Panc1 (cell line): ENCODE measurements at regions not wholly inside any gene's neighbourhood (a gene's known extent, or its start where the extent isn't known, plus 50 kb on each side); places are given as distances from the start of the nearest gene placed in this dataset.

Experiments
- POLR2AphosphoS5 ChIP-seq: IDR thresholded peaks from 2 replicates; pipeline ENCODE4 v1.6.1; 2012; ENCODE audit warnings: mild to moderate bottlenecking, low read depth, low read length, moderate library complexity
- SIN3A ChIP-seq: IDR thresholded peaks from 2 replicates; pipeline ENCODE4 v1.6.1; 2012; ENCODE audit warnings: low read depth, mild to moderate bottlenecking, low read length, moderate library complexity, borderline replicate concordance; ENCODE audit not compliant: insufficient read depth
- TF ChIP-seq, protein P1 (sequence below): fragments of 450-650 bp; IDR thresholded peaks from 2 replicates; pipeline ENCODE4 v1.5.1; 2017; ENCODE audit warnings: mild to moderate bottlenecking
- TF ChIP-seq, protein P2 (sequence below), 2 experiments: IDR thresholded peaks; 2 replicates each; pipeline ENCODE4 v1.6.1; 2011 to 2012; ENCODE audit warnings: low read depth in 2 of 2, control low read depth in 1 of 2, low read length in 1 of 2, mild to moderate bottlenecking in 1 of 2, moderate library complexity in 1 of 2; ENCODE audit not compliant: insufficient read depth in 1 of 2

DNA sequence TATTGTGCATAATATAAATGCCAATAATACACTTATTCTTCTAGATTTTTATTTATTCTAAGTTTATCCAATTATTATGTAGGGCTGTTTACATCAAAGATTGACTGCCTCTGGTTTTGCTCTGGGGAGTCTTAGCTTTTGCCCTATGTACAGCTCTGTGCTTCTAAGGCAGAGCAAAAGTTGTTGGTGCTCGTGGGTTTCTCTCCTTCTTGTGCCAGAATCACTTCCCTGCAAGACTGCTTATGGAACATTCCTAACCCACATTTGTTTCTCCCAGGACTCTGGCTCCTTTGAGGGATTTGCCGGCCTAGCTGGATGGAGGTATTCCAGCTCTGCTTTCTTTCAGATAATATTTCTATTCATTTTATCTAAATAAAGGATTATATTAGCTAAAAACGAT, 849.1 kb downstream of the USP25 start:
- TF ChIP-seq, protein P1, sequence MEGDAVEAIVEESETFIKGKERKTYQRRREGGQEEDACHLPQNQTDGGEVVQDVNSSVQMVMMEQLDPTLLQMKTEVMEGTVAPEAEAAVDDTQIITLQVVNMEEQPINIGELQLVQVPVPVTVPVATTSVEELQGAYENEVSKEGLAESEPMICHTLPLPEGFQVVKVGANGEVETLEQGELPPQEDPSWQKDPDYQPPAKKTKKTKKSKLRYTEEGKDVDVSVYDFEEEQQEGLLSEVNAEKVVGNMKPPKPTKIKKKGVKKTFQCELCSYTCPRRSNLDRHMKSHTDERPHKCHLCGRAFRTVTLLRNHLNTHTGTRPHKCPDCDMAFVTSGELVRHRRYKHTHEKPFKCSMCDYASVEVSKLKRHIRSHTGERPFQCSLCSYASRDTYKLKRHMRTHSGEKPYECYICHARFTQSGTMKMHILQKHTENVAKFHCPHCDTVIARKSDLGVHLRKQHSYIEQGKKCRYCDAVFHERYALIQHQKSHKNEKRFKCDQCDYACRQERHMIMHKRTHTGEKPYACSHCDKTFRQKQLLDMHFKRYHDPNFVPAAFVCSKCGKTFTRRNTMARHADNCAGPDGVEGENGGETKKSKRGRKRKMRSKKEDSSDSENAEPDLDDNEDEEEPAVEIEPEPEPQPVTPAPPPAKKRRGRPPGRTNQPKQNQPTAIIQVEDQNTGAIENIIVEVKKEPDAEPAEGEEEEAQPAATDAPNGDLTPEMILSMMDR, result no peak
- TF ChIP-seq, protein P2, sequence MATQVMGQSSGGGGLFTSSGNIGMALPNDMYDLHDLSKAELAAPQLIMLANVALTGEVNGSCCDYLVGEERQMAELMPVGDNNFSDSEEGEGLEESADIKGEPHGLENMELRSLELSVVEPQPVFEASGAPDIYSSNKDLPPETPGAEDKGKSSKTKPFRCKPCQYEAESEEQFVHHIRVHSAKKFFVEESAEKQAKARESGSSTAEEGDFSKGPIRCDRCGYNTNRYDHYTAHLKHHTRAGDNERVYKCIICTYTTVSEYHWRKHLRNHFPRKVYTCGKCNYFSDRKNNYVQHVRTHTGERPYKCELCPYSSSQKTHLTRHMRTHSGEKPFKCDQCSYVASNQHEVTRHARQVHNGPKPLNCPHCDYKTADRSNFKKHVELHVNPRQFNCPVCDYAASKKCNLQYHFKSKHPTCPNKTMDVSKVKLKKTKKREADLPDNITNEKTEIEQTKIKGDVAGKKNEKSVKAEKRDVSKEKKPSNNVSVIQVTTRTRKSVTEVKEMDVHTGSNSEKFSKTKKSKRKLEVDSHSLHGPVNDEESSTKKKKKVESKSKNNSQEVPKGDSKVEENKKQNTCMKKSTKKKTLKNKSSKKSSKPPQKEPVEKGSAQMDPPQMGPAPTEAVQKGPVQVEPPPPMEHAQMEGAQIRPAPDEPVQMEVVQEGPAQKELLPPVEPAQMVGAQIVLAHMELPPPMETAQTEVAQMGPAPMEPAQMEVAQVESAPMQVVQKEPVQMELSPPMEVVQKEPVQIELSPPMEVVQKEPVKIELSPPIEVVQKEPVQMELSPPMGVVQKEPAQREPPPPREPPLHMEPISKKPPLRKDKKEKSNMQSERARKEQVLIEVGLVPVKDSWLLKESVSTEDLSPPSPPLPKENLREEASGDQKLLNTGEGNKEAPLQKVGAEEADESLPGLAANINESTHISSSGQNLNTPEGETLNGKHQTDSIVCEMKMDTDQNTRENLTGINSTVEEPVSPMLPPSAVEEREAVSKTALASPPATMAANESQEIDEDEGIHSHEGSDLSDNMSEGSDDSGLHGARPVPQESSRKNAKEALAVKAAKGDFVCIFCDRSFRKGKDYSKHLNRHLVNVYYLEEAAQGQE (IDR thresholded peaks at IDR 0.05; ENCODE audit: insufficient read depth in 1 of 2, low read depth in 2 of 2, low read length in 1 of 2), result no peak
- TF ChIP-seq SIN3A (no peak), POLR2AphosphoS5 (no peak)
